Gastroesophageal sphincter (tissue), 3 donors: ENCODE measurements at regions not wholly inside any gene's neighbourhood (a gene's known extent, or its start where the extent isn't known, plus 50 kb on each side); places are given as distances from the start of the nearest gene placed in this dataset.
"Not testable (repeated sequence)": the region's sequence is repeated elsewhere in the genome, so short reads cannot be mapped to it uniquely, and the experiment has no call there.

Source experiments
- CTCF ChIP-seq, 4 experiments: fragments of 200-600 bp in 2 of 4; fragments of 450-650 bp in 2 of 4; sonication (generic) in 1 of 4; IDR thresholded peaks; one replicate each; pipeline ENCODE4 v1.5.1; 2017 to 2019; ENCODE audit warnings: antibody characterized with exemption in 4 of 4, mild to moderate bottlenecking in 2 of 4, moderate library complexity in 2 of 4
- EP300 ChIP-seq: sonication (generic); formaldehyde crosslinking; IDR thresholded peaks from one replicate; pipeline ENCODE4 v1.6.1; 2017; ENCODE audit warnings: antibody characterized with exemption, mild to moderate bottlenecking
- POLR2A ChIP-seq, 2 donors: fragments of 450-650 bp; IDR thresholded peaks; one replicate each; pipeline ENCODE4 v1.6.1; 2017; ENCODE audit warnings: antibody characterized with exemption in 2 of 2, mild to moderate bottlenecking in 2 of 2, moderate library complexity in 1 of 2
- POLR2AphosphoS5 ChIP-seq: sonication (generic); formaldehyde crosslinking; IDR thresholded peaks from one replicate; pipeline ENCODE4 v1.6.1; 2017; ENCODE audit warnings: antibody characterized with exemption

- TF ChIP-seq CTCF (IDR thresholded peaks at IDR 0.05); POLR2A (IDR thresholded peaks at IDR 0.05); EP300; POLR2AphosphoS5: not testable (repeated sequence)
These were observed 196.9 kb downstream of the POTED start for GRCh38 chr21:13806444-13806843.
